ACC112 (cell line): ENCODE measurements at regions not wholly inside any gene's neighbourhood (a gene's known extent, or its start where the extent isn't known, plus 50 kb on each side); places are given as distances from the start of the nearest gene placed in this dataset.

Experiments used
- H2AFZ ChIP-seq: fragments of 200-600 bp; sonication (generic); one replicate; pipeline ENCODE4 v1.6.0; 2017; ENCODE audit warnings: antibody characterized with exemption, low read length; ENCODE audit not compliant: unreplicated experiment
- H3K27ac ChIP-seq: fragments of 200-600 bp; sonication (generic); 2 replicates; pipeline ENCODE4 v1.5.1; 2014; ENCODE audit warnings: low read depth, mild to moderate bottlenecking, antibody characterized with exemption, low read length, moderate library complexity
- H3K27me3 ChIP-seq: fragments of 200-600 bp; sonication (generic); 2 replicates; pipeline ENCODE4 v1.6.1; 2014; ENCODE audit warnings: mild to moderate bottlenecking, antibody characterized with exemption, low read length, moderate library complexity, mixed read lengths; ENCODE audit not compliant: insufficient read depth
- H3K36me3 ChIP-seq: fragments of 200-600 bp; sonication (generic); 2 replicates; pipeline ENCODE4 v1.6.1; 2016; ENCODE audit warnings: mild to moderate bottlenecking, antibody characterized with exemption, low read length, moderate library complexity, mixed read lengths; ENCODE audit not compliant: insufficient read depth
- H3K4me1 ChIP-seq: fragments of 200-600 bp; sonication (generic); one replicate; pipeline ENCODE4 v1.6.1; 2016; ENCODE audit warnings: low read length, mixed read lengths; ENCODE audit not compliant: insufficient read depth, unreplicated experiment, control insufficient read depth
- H3K4me3 ChIP-seq: fragments of 200-600 bp; sonication (generic); 2 replicates; pipeline ENCODE4 v1.5.1; 2014; ENCODE audit warnings: mild to moderate bottlenecking, low read depth, low read length
- H3K79me2 ChIP-seq: fragments of 200-600 bp; sonication (generic); one replicate; pipeline ENCODE4 v1.6.0; 2016; ENCODE audit warnings: low read length; ENCODE audit not compliant: control insufficient read depth, unreplicated experiment, insufficient read depth

DNA sequence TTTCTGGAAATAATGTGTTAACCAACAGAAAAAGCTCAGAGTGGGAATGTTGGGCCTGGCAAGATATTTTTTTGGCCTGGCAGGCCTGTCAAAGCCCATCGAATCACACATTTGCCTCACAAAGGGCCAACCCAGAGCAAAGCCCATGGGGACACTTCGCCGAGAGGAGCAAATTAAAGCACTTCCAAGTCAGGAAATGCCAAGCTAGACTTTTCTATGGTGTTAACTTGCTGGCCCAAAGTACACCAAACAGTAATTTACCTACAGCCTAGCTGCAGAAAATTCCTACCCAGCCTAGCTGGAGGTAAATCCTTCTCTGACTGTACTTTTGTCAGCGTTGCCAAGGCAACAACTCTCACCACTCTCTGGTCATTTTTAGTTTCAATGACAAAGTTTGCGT is 288.6 kb upstream of the LDB2 start:
- Histone ChIP-seq H3K4me3 (no peak overlapping the region), H3K4me1 (no peaks in the 10 kb centered on the region), H3K27me3 (no peaks in the 10 kb centered on the region), H2AFZ (no peak overlapping the region), H3K27ac (no peak overlapping the region), H3K79me2 (no peaks in the 10 kb centered on the region), H3K36me3 (no peaks in the 10 kb centered on the region)

DNA sequence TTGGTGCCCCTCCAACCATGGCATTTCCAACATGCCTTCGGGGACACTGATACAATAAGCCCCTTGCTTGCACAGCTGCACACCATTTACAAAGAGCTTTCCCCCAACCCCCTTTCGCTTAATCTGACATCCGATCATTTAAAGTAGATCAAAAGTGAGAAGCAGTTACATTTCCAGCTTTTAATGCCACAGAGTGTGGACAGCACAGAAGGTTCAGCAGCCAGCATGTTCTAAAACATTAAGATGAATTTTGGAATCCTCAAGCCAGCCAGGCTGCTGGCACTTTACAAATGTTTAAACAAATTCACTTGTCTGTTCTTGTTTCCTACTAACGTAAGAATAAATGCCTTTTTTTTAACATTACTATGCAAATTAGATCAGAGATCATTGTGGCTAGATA is 284.4 kb upstream of the LDB2 start:
- Histone ChIP-seq H3K4me1 (no peaks in the 10 kb centered on the region), H3K36me3 (no peaks in the 10 kb centered on the region), H3K79me2 (no peaks in the 10 kb centered on the region), H3K27me3 (no peaks in the 10 kb centered on the region), H3K4me3 (no peak overlapping the region), H2AFZ (no peak overlapping the region), H3K27ac (no peak overlapping the region)

DNA sequence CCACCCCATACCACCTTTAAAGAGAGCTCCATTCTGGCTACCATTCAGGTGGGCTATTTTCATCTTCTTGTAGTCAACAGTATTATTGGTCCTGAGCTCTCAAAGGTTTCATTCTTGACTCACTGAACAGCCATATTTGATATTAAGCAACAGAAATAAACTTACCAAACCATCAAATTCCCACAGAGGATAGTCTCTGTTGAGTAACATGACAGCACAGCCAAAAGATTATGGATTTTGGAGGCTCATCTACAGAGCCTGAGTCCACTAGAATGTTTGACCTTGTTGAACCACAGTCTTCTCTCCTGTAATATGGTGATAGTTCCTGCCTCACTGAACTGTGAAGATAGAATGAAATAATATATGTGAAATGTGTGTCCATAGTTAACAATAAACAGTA is 276.3 kb upstream of the LDB2 start:
- no peak overlapping the region for H2AFZ ChIP-seq
- H3K79me2 ChIP-seq, result no peaks in the 10 kb centered on the region

DNA sequence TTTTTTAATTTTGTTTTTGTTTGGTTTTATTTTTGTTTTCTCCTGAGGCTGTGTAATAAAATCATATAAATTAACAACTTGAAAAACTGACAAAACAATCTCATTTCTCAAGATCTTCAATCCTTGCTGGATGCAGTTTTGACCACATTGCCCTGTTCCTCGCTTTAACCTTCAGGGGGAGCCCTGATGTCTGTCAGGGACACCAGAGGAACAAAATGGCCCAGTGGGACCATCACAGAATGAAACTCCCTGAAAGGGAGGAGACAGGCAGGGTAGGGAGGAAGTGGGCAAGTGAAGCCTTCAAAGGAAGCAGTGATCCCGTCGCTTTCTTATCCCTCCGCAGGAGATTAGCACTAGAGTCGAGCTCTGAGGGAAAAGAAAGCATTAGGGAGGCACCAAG is 274.9 kb upstream of the LDB2 start:
- no peaks in the 10 kb centered on the region for H3K27me3 ChIP-seq

More for the DNA sequence above, 276.3 kb upstream of the LDB2 start:
- H3K4me3 ChIP-seq, result no peak overlapping the region
- H3K4me1 ChIP-seq, result no peaks in the 10 kb centered on the region
- H3K36me3 ChIP-seq, result no peaks in the 10 kb centered on the region
- no peak overlapping the region for H3K27ac ChIP-seq
- no peaks in the 10 kb centered on the region for H3K27me3 ChIP-seq

DNA sequence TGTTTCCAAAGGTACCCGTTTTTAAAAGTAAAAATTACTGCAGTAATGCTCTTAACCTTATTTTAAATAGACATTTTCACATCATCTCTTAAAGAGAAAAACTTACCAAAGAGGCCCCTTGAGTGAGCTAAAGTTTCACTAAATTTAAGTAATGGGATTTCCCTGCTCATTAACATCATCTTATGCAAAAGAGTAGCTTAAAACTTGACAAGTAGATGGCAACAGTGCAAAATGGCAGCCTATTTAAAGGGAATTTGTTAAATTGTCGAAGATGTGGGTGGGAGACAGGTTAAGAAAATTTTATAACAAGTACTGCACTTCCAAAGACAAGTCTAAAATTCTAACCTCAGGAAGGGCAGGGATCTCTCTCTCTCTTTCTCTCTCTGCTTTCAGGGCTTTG is 271.7 kb upstream of the LDB2 start:
- Histone ChIP-seq H3K36me3 (no peaks in the 10 kb centered on the region), H3K4me3 (no peak overlapping the region), H2AFZ (no peak overlapping the region), H3K27ac (no peak overlapping the region), H3K4me1 (peaks cover 20% of the 10 kb centered on the region), H3K79me2 (no peaks in the 10 kb centered on the region), H3K27me3 (no peaks in the 10 kb centered on the region)

More for the DNA sequence above, 274.9 kb upstream of the LDB2 start:
- Histone ChIP-seq H2AFZ (no peak overlapping the region), H3K4me3 (no peak overlapping the region), H3K4me1 (peaks cover 8% of the 10 kb centered on the region), H3K27ac (no peak overlapping the region), H3K79me2 (no peaks in the 10 kb centered on the region), H3K36me3 (no peaks in the 10 kb centered on the region)

DNA sequence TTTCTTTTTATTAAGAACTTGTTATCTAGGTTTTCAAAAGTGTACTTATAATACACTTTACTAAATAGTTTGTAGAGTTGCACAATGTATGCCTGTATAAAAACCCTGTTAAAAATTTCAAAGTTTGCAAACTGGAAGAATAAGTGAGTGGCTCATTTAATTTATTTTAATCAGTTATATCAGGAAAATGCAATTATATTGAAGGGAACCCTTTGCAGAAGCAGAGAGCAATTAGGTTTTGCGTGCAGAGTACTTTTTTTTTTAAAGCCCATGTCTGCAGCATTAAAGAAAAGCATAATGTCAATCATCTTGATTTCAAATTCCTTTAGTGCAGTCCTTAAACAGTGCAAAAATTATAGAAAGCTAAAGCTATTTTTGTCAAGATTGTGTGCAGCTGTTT is 271.3 kb upstream of the LDB2 start:
- no peak overlapping the region for H3K4me3 ChIP-seq
- no peaks in the 10 kb centered on the region for H3K79me2 ChIP-seq
- H2AFZ ChIP-seq, result peak overlapping the region; percentile 18
- H3K4me1 ChIP-seq, result peaks cover 23% of the 10 kb centered on the region
- H3K36me3 ChIP-seq, result no peaks in the 10 kb centered on the region
- H3K27ac ChIP-seq, result no peak overlapping the region
- H3K27me3 ChIP-seq, result no peaks in the 10 kb centered on the region

DNA sequence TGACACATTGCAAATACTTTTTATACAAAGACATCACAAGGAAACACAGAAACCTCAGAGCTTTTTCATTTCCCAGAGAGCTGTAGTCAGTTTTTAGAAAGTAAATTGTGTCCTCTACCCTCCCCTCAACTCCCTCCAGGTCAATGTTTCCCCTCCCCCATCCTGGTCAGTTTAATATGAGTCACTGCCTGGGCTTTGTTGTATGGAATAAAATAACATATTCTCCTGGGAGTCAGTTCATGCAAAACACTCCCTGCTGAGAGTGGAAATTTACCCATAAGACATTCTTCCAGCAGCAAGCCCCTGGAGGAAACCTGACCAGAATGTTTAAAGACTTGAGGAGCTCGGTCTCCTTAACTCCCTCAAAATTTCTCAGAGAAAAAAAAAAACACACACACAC is 270.1 kb upstream of the LDB2 start:
- Histone ChIP-seq H2AFZ (peak overlapping the region; percentile 77), H3K4me1 (peaks cover 28% of the 10 kb centered on the region), H3K27me3 (no peaks in the 10 kb centered on the region), H3K79me2 (no peaks in the 10 kb centered on the region), H3K4me3 (peak overlapping the region; percentile 47; the same call in 1 of the 2 replicates), H3K27ac (peak overlapping the region; percentile 54), H3K36me3 (no peaks in the 10 kb centered on the region)

DNA sequence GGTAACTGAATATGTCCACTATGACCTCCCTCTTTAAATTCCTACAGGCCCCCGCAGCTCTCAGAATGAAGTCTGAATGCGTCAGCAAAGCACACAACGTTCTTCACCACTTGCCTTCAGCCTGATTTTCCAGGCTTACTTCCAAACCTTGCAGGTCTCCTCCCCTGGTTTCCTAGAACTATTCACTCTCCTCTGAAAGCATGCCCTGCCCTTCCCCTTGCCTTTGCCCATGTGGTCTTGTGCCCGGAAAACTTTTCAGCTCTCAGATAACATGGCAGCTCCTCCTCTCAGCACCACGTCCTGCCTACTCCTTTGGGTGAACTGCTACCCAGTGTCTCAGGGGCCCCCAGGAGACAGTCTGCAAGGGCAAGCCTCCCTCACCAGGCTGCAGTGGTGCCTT is 268.5 kb upstream of the LDB2 start:
- no peak overlapping the region for H3K4me3 ChIP-seq
- no peak overlapping the region for H3K27ac ChIP-seq
- no peak overlapping the region for H2AFZ ChIP-seq
- H3K4me1 ChIP-seq, result peaks cover 28% of the 10 kb centered on the region
- no peaks in the 10 kb centered on the region for H3K79me2 ChIP-seq
- no peaks in the 10 kb centered on the region for H3K36me3 ChIP-seq
- no peaks in the 10 kb centered on the region for H3K27me3 ChIP-seq

DNA sequence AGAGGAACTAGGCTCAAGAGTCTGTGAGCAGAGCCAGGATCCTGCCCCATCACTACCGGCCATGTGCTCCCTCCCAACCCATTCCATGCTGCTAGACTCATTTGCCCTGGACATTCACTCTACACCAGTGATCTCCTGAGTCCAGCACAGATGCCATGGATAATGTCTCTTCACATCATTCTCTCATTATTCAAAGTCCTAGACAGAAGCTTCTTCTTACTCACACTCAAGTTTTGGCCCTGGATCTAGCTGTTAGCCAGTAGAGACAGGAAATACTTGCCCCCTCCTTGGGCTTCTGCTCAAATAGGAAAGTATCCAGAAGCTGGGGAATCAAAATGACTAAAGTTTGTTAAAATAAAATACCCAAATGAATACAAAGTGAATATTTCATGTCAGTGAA is 266.8 kb upstream of the LDB2 start:
- Histone ChIP-seq H3K4me1 (peaks cover 28% of the 10 kb centered on the region), H3K79me2 (no peaks in the 10 kb centered on the region), H3K27me3 (no peaks in the 10 kb centered on the region), H2AFZ (peak overlapping the region; percentile 36), H3K36me3 (no peaks in the 10 kb centered on the region), H3K4me3 (no peak overlapping the region), H3K27ac (no peak overlapping the region)

DNA sequence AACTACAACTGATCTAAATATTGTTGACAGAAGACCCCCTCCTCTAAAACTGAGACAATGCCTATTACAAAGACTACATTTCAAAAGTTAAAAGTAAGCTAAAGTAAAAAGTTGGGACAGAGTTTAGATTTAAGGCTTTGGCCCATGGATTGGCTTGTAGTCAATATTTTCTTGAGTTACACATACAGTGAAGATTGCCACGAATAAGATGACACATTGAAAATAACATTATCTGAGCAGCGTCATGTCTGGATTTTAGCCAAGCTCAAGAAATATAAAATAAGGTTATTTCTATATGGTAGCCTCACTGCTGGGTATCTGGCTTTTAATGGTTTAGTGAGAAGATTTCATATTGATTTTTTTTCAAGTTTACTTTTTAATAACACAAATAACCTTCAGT is 266.2 kb upstream of the LDB2 start:
- no peak overlapping the region for H3K4me3 ChIP-seq
- no peaks in the 10 kb centered on the region for H3K36me3 ChIP-seq
- no peak overlapping the region for H3K27ac ChIP-seq
- no peaks in the 10 kb centered on the region for H3K27me3 ChIP-seq
- H3K79me2 ChIP-seq, result no peaks in the 10 kb centered on the region
- H3K4me1 ChIP-seq, result peaks cover 28% of the 10 kb centered on the region
- no peak overlapping the region for H2AFZ ChIP-seq

DNA sequence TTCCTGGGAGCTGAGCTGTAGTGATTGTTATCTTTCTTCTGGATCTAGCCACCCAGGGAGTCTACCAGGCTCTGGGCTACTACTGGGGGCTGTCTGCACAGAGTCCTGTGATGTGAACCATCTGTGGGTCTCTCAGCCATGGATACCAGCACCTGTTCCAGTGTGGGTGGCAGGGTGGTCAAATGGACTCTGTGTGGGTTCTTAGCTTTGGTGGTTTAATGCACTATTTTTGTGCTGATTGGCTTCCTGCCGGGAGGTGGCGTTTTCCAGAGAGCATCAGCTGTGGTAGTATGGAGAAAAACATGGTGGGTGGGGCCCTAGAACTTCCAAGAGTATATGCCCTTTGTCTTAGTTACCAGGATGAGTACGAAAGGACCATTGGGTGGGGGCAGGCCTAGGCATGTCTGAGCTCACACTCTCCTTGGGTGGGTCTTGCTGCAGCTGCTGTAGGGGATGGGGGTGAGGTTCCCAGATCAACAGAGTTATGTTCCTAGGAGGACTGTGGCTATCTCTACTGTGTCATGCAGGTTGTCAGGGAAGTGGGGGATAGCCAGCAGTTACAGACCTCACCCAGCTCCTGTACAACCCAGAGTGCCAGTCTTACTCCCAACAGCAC is 264.8 kb upstream of the LDB2 start:
- no peak overlapping the region for H2AFZ ChIP-seq
- no peak overlapping the region for H3K4me3 ChIP-seq
- H3K27ac ChIP-seq, result no peak overlapping the region

More for the DNA sequence above, 264.8 kb upstream of the LDB2 start:
- Histone ChIP-seq H3K36me3 (no peaks in the 10 kb centered on the region), H3K27me3 (no peaks in the 10 kb centered on the region), H3K4me1 (peaks cover 19% of the 10 kb centered on the region), H3K79me2 (no peaks in the 10 kb centered on the region)
